ENCODE measurements at regions not wholly inside any gene's neighbourhood (a gene's known extent, or its start where the extent isn't known, plus 50 kb on each side); places are given as distances from the start of the nearest gene placed in this dataset.

DNA sequence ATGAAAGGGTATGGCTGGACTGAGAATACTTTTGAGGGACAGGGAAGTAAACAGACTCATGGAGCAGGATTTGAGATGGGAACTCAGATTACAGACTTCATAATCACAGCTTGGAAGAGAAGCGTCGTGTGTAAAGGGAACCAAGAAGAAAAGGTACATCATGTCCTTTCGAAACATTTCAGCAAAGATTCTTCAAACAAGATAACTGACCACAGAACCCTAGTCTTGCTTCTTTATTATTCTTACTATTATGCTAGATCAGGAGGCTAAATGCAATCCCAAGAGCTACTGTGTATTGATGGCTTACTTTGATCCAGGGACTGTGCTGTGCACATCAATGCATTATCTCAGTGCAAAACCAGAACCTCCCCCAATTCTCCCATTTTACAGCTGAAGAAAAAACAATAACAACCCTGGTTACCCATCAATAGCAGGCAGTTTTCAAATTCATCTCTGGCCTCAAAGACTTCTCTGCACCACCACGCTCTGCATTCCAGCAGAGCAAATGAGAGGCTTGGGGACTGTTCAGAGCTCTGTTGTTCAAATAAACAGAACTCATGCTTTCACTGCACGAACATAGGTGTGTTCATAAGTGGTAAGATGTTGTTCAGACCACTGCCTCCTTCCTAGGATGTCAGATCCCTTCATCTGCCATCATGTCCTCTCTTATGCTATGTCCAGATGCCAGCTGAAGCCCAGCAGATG is 104.8 kb upstream of the NAV2 start:
- Histone ChIP-seq H3K79me2 (ENCODE audit: insufficient read depth, low read length) (no peaks in the 10 kb centered on the region), H3K4me3 (ENCODE audit: insufficient read depth, low read depth, low read length) (no peak overlapping the region), H3K9me3 (ENCODE audit: insufficient read depth, low read depth, low read length) (no peaks in the 10 kb centered on the region), H3K4me1 (ENCODE audit: insufficient read depth, low read length) (no peaks in the 10 kb centered on the region), H3K27me3 (ENCODE audit: insufficient read depth, low read length) (peaks cover 3% of the 10 kb centered on the region), H2AFZ (ENCODE audit: low read depth, low read length) (no peak overlapping the region), H3K27ac (ENCODE audit: low read depth, low read length) (no peak overlapping the region), H4K20me1 (ENCODE audit: insufficient read depth, low read length) (no peaks in the 10 kb centered on the region), H3K36me3 (ENCODE audit: insufficient read depth, low read length) (no peaks in the 10 kb centered on the region), H3K4me2 (ENCODE audit: low read length) (no peak overlapping the region), H3K9ac (ENCODE audit: low read length) (no peak overlapping the region)
- Mint-ChIP-seq H3K4me1 (ENCODE audit: low read depth, unreplicated experiment) (no peaks in the 10 kb centered on the region), H3K27ac (ENCODE audit: unreplicated experiment) (no peak overlapping the region), H3K9me3 (ENCODE audit: unreplicated experiment) (peaks cover 23% of the 10 kb centered on the region), H3K36me3 (ENCODE audit: low read depth, unreplicated experiment) (peaks cover 3% of the 10 kb centered on the region), H3K4me3 (ENCODE audit: unreplicated experiment) (no peak overlapping the region), H3K27me3 (ENCODE audit: low read depth, unreplicated experiment) (peaks cover 26% of the 10 kb centered on the region)
- no peak for TF ChIP-seq EZH2 (IDR thresholded peaks at IDR 0.05; ENCODE audit: insufficient read depth, low read length)
- TF ChIP-seq, protein P1, sequence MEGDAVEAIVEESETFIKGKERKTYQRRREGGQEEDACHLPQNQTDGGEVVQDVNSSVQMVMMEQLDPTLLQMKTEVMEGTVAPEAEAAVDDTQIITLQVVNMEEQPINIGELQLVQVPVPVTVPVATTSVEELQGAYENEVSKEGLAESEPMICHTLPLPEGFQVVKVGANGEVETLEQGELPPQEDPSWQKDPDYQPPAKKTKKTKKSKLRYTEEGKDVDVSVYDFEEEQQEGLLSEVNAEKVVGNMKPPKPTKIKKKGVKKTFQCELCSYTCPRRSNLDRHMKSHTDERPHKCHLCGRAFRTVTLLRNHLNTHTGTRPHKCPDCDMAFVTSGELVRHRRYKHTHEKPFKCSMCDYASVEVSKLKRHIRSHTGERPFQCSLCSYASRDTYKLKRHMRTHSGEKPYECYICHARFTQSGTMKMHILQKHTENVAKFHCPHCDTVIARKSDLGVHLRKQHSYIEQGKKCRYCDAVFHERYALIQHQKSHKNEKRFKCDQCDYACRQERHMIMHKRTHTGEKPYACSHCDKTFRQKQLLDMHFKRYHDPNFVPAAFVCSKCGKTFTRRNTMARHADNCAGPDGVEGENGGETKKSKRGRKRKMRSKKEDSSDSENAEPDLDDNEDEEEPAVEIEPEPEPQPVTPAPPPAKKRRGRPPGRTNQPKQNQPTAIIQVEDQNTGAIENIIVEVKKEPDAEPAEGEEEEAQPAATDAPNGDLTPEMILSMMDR (IDR thresholded peaks at IDR 0.05; ENCODE audit: insufficient read depth, low read depth, low read length), result no peak
- FAIRE-seq (no peak), DNase-seq (ENCODE audit: low read depth) (no peak)

DNA sequence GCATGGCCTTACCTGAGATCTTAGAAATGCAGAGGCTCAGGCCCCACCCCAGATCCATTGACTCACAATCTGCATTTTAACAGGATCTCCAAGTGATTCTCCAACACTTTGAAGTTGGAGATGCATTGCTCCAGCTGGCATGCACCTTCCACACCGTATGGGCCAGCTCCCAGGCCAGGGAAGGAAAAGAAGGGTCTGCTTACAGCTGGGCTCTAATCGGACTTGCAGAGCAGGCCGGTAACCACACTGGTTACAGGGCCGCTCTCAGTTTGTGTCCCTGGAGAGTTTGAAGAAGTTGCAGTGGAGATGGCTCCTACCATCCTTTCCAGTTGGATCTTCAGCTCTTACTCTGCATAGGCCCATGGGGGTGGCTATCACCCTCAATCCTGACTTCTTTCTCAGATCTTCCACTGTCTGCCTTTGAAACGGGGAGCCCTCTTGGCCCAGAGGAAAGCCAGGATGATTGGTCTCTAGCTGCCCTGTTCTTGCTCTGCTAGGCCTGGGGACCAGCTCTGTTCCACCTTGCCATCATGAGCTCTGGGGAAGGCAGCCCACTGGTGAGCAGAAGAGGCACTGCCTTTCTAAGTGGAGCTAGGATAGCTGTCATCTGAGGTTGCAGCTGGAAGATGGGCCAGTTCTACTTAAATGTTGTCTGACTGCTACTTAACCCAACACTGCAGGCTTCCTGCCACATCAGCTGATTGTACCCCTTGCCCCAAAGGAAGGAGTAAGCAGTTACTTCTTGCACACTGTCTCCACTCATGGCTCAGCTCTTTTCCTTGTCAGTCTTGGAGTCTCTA is 105.6 kb upstream of the NAV2 start:
- peaks cover 26% of the 10 kb centered on the region for H3K27me3 Mint-ChIP-seq (ENCODE audit: low read depth, unreplicated experiment)

More for the DNA sequence above, 105.6 kb upstream of the NAV2 start:
- no peaks in the 10 kb centered on the region for H4K20me1 ChIP-seq (ENCODE audit: insufficient read depth, low read length)
- H3K27ac Mint-ChIP-seq (ENCODE audit: unreplicated experiment), result no peak overlapping the region
- no peak overlapping the region for H3K27ac ChIP-seq (ENCODE audit: low read depth, low read length)
- no peaks in the 10 kb centered on the region for H3K4me1 Mint-ChIP-seq (ENCODE audit: low read depth, unreplicated experiment)
- no peak overlapping the region for H3K4me3 ChIP-seq (ENCODE audit: insufficient read depth, low read depth, low read length)
- peaks cover 3% of the 10 kb centered on the region for H3K27me3 ChIP-seq (ENCODE audit: insufficient read depth, low read length)
- H3K9me3 Mint-ChIP-seq (ENCODE audit: unreplicated experiment), result peaks cover 22% of the 10 kb centered on the region
- H3K9me3 ChIP-seq (ENCODE audit: insufficient read depth, low read depth, low read length), result no peaks in the 10 kb centered on the region
- no peak overlapping the region for H3K9ac ChIP-seq (ENCODE audit: low read length)
- no peak overlapping the region for H2AFZ ChIP-seq (ENCODE audit: low read depth, low read length)
- no peak overlapping the region for H3K4me2 ChIP-seq (ENCODE audit: low read length)
- no peaks in the 10 kb centered on the region for H3K36me3 ChIP-seq (ENCODE audit: insufficient read depth, low read length)
- H3K36me3 Mint-ChIP-seq (ENCODE audit: low read depth, unreplicated experiment), result no peaks in the 10 kb centered on the region
- H3K79me2 ChIP-seq (ENCODE audit: insufficient read depth, low read length), result no peaks in the 10 kb centered on the region
- no peaks in the 10 kb centered on the region for H3K4me1 ChIP-seq (ENCODE audit: insufficient read depth, low read length)
- no peak for FAIRE-seq
- no peak overlapping the region for H3K4me3 Mint-ChIP-seq (ENCODE audit: unreplicated experiment)
- DNase-seq (ENCODE audit: low read depth), result no peak
- no peak for TF ChIP-seq EZH2 (IDR thresholded peaks at IDR 0.05; ENCODE audit: insufficient read depth, low read length)
- TF ChIP-seq, protein P1 (IDR thresholded peaks at IDR 0.05; ENCODE audit: insufficient read depth, low read depth, low read length), result no peak
